WTC11 (cell line): ENCODE measurements at regions not wholly inside any gene's neighbourhood (a gene's known extent, or its start where the extent isn't known, plus 50 kb on each side); places are given as distances from the start of the nearest gene placed in this dataset.

Experiments used
- ATAC-seq: fragments of 200-7000 bp; cut with Tn5 transposase; 2 replicates; pipeline ENCODE4 v1.10.0; 2021; ENCODE audit warnings: mild to moderate bottlenecking, moderate library complexity
- CTCF ChIA-PET: fragments of 300-600 bp; sonication (Branson Sonifier 250); formaldehyde crosslinking; loops from one replicate; lab custom pipeline; 2021; ENCODE audit warnings: antibody characterized with exemption; lab: Charles Lee
- POLR2A ChIA-PET: fragments of 350-600 bp; sonication (Branson Sonifier 250); formaldehyde crosslinking; loops from one replicate; lab custom pipeline; 2021; ENCODE audit warnings: antibody characterized with exemption; lab: Charles Lee
- DNase-seq: peaks from one replicate; pipeline ENCODE4 v3.0.0; 2021; ENCODE audit warnings: low spot score
- H3K27ac Mint-ChIP-seq: 2 replicates; pipeline ENCODE4 v1.8.0; 2021; ENCODE audit warnings: mixed read lengths
- H3K27me3 Mint-ChIP-seq: 2 replicates; pipeline ENCODE4 v1.8.0; 2021; ENCODE audit warnings: low read depth, mild to moderate bottlenecking, moderate library complexity, mixed read lengths
- H3K36me3 Mint-ChIP-seq: 2 replicates; pipeline ENCODE4 v1.8.0; 2021; ENCODE audit warnings: mixed read lengths
- H3K4me1 Mint-ChIP-seq: 2 replicates; pipeline ENCODE4 v1.8.0; 2022; ENCODE audit warnings: mixed read lengths
- H3K4me3 Mint-ChIP-seq: 2 replicates; pipeline ENCODE4 v1.8.0; 2021; ENCODE audit warnings: mild to moderate bottlenecking, moderate library complexity, mixed read lengths
- H3K9me3 Mint-ChIP-seq: 2 replicates; pipeline ENCODE4 v1.8.0; 2021; ENCODE audit warnings: mixed read lengths
- AR ChIP-seq: fragments of 250-450 bp; sonication (Bioruptor Pico); IDR thresholded peaks from 2 replicates; pipeline ENCODE4 v1.9.0; 2021; ENCODE audit warnings: mild to moderate bottlenecking
- ATF1 ChIP-seq: sonication (generic); formaldehyde crosslinking; IDR thresholded peaks from 2 replicates; pipeline ENCODE4 v1.8.1; 2023; ENCODE audit warnings: mild to moderate bottlenecking, moderate library complexity, missing genetic modification reagents
- ATF2 ChIP-seq: sonication (generic); formaldehyde crosslinking; IDR thresholded peaks from 2 replicates; pipeline ENCODE4 v1.8.1; 2022; ENCODE audit warnings: low read depth, missing genetic modification reagents, borderline replicate concordance
- ATF3 ChIP-seq: sonication (generic); formaldehyde crosslinking; conservative IDR thresholded peaks from 2 replicates; pipeline ENCODE4 v1.8.1; 2022; ENCODE audit warnings: mild to moderate bottlenecking, missing genetic modification reagents
- CDX4 ChIP-seq: fragments of 250-450 bp; sonication (Bioruptor Pico); IDR thresholded peaks from 2 replicates; pipeline ENCODE4 v1.9.0; 2021; ENCODE audit warnings: moderate library complexity, mild to moderate bottlenecking, inconsistent platforms, borderline replicate concordance
- CTCF ChIP-seq: fragments of 200-600 bp; IDR thresholded peaks from 2 replicates; pipeline ENCODE4 v1.8.0; 2022; ENCODE audit warnings: antibody characterized with exemption
- GRHL2 ChIP-seq: fragments of 250-450 bp; sonication (Bioruptor Pico); IDR thresholded peaks from 2 replicates; pipeline ENCODE4 v1.8.0; 2022; ENCODE audit warnings: mild to moderate bottlenecking, moderate library complexity; ENCODE audit not compliant: insufficient replicate concordance, severe bottlenecking
- GTF2I ChIP-seq: fragments of 250-450 bp; sonication (Bioruptor Pico); conservative IDR thresholded peaks from 2 replicates; pipeline ENCODE4 v1.4.0; 2021; ENCODE audit warnings: mild to moderate bottlenecking
- IRF1 ChIP-seq: sonication (generic); formaldehyde crosslinking; IDR thresholded peaks from 2 replicates; pipeline ENCODE4 v1.8.0; 2023; ENCODE audit warnings: missing genetic modification reagents
- IRF2 ChIP-seq: sonication (generic); formaldehyde crosslinking; IDR thresholded peaks from 2 replicates; pipeline ENCODE4 v1.8.0; 2022; ENCODE audit warnings: low read depth, missing genetic modification reagents, borderline replicate concordance
- MLX ChIP-seq: sonication (generic); formaldehyde crosslinking; IDR thresholded peaks from 2 replicates; pipeline ENCODE4 v1.8.1; 2023; ENCODE audit warnings: mild to moderate bottlenecking, missing genetic modification reagents, moderate library complexity
- MXD4 ChIP-seq: fragments of 250-450 bp; sonication (Bioruptor Pico); IDR thresholded peaks from 2 replicates; pipeline ENCODE4 v1.8.0; 2021; ENCODE audit warnings: mild to moderate bottlenecking, moderate library complexity, borderline replicate concordance
- NR2C2 ChIP-seq: sonication (generic); formaldehyde crosslinking; IDR thresholded peaks from 2 replicates; pipeline ENCODE4 v1.8.0; 2022; ENCODE audit warnings: mild to moderate bottlenecking, missing genetic modification reagents
- PREB ChIP-seq: sonication (generic); formaldehyde crosslinking; IDR thresholded peaks from 2 replicates; pipeline ENCODE4 v1.8.1; 2022; ENCODE audit warnings: mild to moderate bottlenecking, missing genetic modification reagents, moderate library complexity, borderline replicate concordance
- PRRX2 ChIP-seq: fragments of 250-450 bp; sonication (Bioruptor Pico); IDR thresholded peaks from 2 replicates; pipeline ENCODE4 v1.8.0; 2021; ENCODE audit warnings: mild to moderate bottlenecking
- RORB ChIP-seq: fragments of 250-450 bp; sonication (Bioruptor Pico); IDR thresholded peaks from 2 replicates; pipeline ENCODE4 v1.9.0; 2021; ENCODE audit warnings: mild to moderate bottlenecking
- TEAD1 ChIP-seq: sonication (generic); formaldehyde crosslinking; IDR thresholded peaks from 2 replicates; pipeline ENCODE4 v1.8.0; 2022; ENCODE audit warnings: mild to moderate bottlenecking, missing genetic modification reagents
- TEAD4 ChIP-seq: sonication (generic); formaldehyde crosslinking; IDR thresholded peaks from 2 replicates; pipeline ENCODE4 v1.8.0; 2022; ENCODE audit warnings: mild to moderate bottlenecking, missing genetic modification reagents
- USF1 ChIP-seq: sonication (generic); formaldehyde crosslinking; IDR thresholded peaks from 2 replicates; pipeline ENCODE4 v1.8.0; 2022; ENCODE audit warnings: mild to moderate bottlenecking, missing genetic modification reagents
- ZNF671 ChIP-seq: fragments of 250-450 bp; sonication (Bioruptor Pico); IDR thresholded peaks from 2 replicates; pipeline ENCODE4 v1.8.0; 2021; ENCODE audit warnings: mild to moderate bottlenecking

- Mint-ChIP-seq H3K36me3 (peaks cover 8% of the 10 kb centered on the region), H3K4me3 (no peak overlapping the region), H3K27me3 (no peaks in the 10 kb centered on the region), H3K9me3 (peaks cover 8% of the 10 kb centered on the region), H3K4me1 (0 out of 2 replicates have a peak, but pooled peaks cover 2% of the 10 kb centered on the region), H3K27ac (no peak overlapping the region)
- ATAC-seq (no peak), DNase-seq (no peak)
- CTCF ChIA-PET = no interaction called here
- TF ChIP-seq ATF2 (no peak), ATF1 (CRISPR knock-in tag) (no peak), RORB (CRISPR knock-in tag) (no peak), GTF2I (CRISPR knock-in tag) (no peak), NR2C2 (CRISPR knock-in tag) (no peak), ATF3 (CRISPR knock-in tag) (no peak), PREB (CRISPR knock-in tag) (no peak), CTCF (no peak), AR (CRISPR knock-in tag) (no peak), MXD4 (no peak), TEAD1 (CRISPR knock-in tag) (no peak), IRF2 (CRISPR knock-in tag) (no peak), TEAD4 (CRISPR knock-in tag) (no peak), IRF1 (CRISPR knock-in tag) (no peak), PRRX2 (CRISPR knock-in tag) (no peak), MLX (CRISPR knock-in tag) (no peak), USF1 (no peak), CDX4 (CRISPR knock-in tag) (no peak), GRHL2 (CRISPR knock-in tag) (no peak), ZNF671 (CRISPR knock-in tag) (no peak)
- POLR2A ChIA-PET = no interaction called here
Measured at GRCh38 chr7:125892434-125892833, 962.8 kb upstream of the POT1 start.
